Gastrocnemius medialis (tissue), 4 donors: ENCODE measurements at regions not wholly inside any gene's neighbourhood (a gene's known extent, or its start where the extent isn't known, plus 50 kb on each side); places are given as distances from the start of the nearest gene placed in this dataset.

Experiments
- ATAC-seq, 2 donors: fragments of 150-250 bp; one replicate each; pipeline ENCODE4 v1.9.1; 2016
- DNase-seq, 2 donors: peaks; one replicate each; pipeline ENCODE4 v3.0.0-alpha.2; 2019
- H3K27ac ChIP-seq, 4 donors: fragments of 200-600 bp; sonication (generic); 1 replicate in 1 of 4; 2 replicates in 3 of 4; pipeline ENCODE4 v1.5.1; 2016 to 2018; ENCODE audit warnings: mild to moderate bottlenecking in 2 of 4, moderate library complexity in 1 of 4
- H3K27me3 ChIP-seq, 3 donors: fragments of 200-600 bp; sonication (generic) in 2 of 3; 1 replicate in 1 of 3; 2 replicates in 2 of 3; pipeline versions ENCODE4 v1.5.1 to v1.6.0; 2016 to 2019; ENCODE audit warnings: mild to moderate bottlenecking in 1 of 3, moderate library complexity in 1 of 3
- H3K36me3 ChIP-seq, 2 donors: fragments of 200-600 bp; sonication (generic) in 1 of 2; one replicate each; pipeline ENCODE4 v1.5.1; 2017 to 2018
- H3K4me1 ChIP-seq, 2 donors: fragments of 200-600 bp; sonication (generic) in 1 of 2; one replicate each; pipeline ENCODE4 v1.5.1; 2016 to 2017; ENCODE audit warnings: mild to moderate bottlenecking in 2 of 2
- H3K4me3 ChIP-seq, 4 donors: fragments of 200-600 bp; sonication (generic) in 3 of 4; 1 replicate in 1 of 4; 2 replicates in 3 of 4; pipeline ENCODE4 v1.5.1; 2016 to 2019; ENCODE audit warnings: mild to moderate bottlenecking in 2 of 4
- H3K9me3 ChIP-seq, 3 donors: fragments of 200-600 bp; sonication (generic) in 2 of 3; 1 replicate in 1 of 3; 2 replicates in 2 of 3; pipeline ENCODE4 v1.5.1; 2016 to 2019
- POLR2A ChIP-seq, 2 donors: fragments of 450-650 bp; IDR thresholded peaks; one replicate each; pipeline ENCODE4 v1.6.1; 2017; ENCODE audit warnings: antibody characterized with exemption in 2 of 2, mild to moderate bottlenecking in 2 of 2, moderate library complexity in 2 of 2
- in situ Hi-C, 4 donors: fragments of 200-750 bp; cut with MboI; loops; one replicate each; pipeline versions ENCODE4 v1.15.0 to v1.8.0; 2017; ENCODE audit warnings: low sequenced_read_pairs in 4 of 4
- intact Hi-C: fragments of 100-400 bp; cut with DNase I; formaldehyde crosslinking; loops from one replicate; pipeline ENCODE4 v1.15.1; 2023; ENCODE audit warnings: low total_unique reads
- TF ChIP-seq, protein P1 (sequence below), 5 experiments: fragments of 450-650 bp in 3 of 5; fragments of 200-600 bp in 2 of 5; sonication (generic) in 2 of 5; IDR thresholded peaks in 4 of 5; conservative IDR thresholded peaks in 1 of 5; 1 replicate in 4 of 5; 2 replicates in 1 of 5; pipeline ENCODE4 v1.5.1; 2016 to 2019; ENCODE audit warnings: antibody characterized with exemption in 5 of 5, mild to moderate bottlenecking in 3 of 5, moderate library complexity in 3 of 5

- Histone ChIP-seq H3K36me3 (no peaks in the 10 kb centered on the region), H3K4me1 (no peaks in the 10 kb centered on the region), H3K27ac (no peak overlapping the region), H3K4me3 (no peak overlapping the region), H3K9me3 (no peaks in the 10 kb centered on the region), H3K27me3 (no peaks in the 10 kb centered on the region)
- no peak for ATAC-seq
- no peak for DNase-seq
- intact Hi-C loops, result no loop called here
- TF ChIP-seq, protein P1, sequence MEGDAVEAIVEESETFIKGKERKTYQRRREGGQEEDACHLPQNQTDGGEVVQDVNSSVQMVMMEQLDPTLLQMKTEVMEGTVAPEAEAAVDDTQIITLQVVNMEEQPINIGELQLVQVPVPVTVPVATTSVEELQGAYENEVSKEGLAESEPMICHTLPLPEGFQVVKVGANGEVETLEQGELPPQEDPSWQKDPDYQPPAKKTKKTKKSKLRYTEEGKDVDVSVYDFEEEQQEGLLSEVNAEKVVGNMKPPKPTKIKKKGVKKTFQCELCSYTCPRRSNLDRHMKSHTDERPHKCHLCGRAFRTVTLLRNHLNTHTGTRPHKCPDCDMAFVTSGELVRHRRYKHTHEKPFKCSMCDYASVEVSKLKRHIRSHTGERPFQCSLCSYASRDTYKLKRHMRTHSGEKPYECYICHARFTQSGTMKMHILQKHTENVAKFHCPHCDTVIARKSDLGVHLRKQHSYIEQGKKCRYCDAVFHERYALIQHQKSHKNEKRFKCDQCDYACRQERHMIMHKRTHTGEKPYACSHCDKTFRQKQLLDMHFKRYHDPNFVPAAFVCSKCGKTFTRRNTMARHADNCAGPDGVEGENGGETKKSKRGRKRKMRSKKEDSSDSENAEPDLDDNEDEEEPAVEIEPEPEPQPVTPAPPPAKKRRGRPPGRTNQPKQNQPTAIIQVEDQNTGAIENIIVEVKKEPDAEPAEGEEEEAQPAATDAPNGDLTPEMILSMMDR (IDR thresholded peaks at IDR 0.05 in 4 of 5, conservative IDR thresholded peaks at IDR 0.05 in 1 of 5), result no peak
- no peak for TF ChIP-seq POLR2A (IDR thresholded peaks at IDR 0.05)
- in situ Hi-C loops, result no loop called here
These were observed 53.9 kb upstream of the ECI2 start for GRCh38 chr6:4189249-4189648.

DNA sequence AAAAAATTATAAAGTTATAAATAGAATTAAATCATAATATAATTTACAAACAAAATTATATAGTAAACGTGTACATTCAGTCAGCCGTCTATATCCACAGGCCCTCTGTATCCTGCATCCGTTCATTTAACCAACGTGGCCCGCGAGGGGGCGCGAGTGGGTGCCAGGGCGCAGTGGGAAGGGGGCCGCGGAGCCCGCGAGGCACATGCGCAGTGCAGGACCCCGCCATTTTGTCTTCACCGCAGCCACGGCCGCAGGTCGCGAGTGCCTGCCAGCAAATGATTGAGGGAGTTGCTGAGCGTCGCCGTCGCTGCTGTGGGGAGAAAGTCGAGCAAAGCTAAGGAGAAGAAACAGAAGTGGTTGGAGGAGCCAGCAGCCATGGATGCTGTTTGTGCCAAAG is 53.4 kb upstream of the ECI2 start:
- ATAC-seq (no peak), DNase-seq (no peak)
- Histone ChIP-seq H3K27me3 (no peaks in the 10 kb centered on the region), H3K27ac (no peak overlapping the region), H3K4me1 (no peaks in the 10 kb centered on the region), H3K4me3 (no peak overlapping the region), H3K36me3 (no peaks in the 10 kb centered on the region), H3K9me3 (no peaks in the 10 kb centered on the region)
- intact Hi-C loops (no loop called here), in situ Hi-C loops (no loop called here)
- TF ChIP-seq POLR2A (IDR thresholded peaks at IDR 0.05), result no peak
- TF ChIP-seq, protein P1 (IDR thresholded peaks at IDR 0.05 in 4 of 5, conservative IDR thresholded peaks at IDR 0.05 in 1 of 5), result no peak

DNA sequence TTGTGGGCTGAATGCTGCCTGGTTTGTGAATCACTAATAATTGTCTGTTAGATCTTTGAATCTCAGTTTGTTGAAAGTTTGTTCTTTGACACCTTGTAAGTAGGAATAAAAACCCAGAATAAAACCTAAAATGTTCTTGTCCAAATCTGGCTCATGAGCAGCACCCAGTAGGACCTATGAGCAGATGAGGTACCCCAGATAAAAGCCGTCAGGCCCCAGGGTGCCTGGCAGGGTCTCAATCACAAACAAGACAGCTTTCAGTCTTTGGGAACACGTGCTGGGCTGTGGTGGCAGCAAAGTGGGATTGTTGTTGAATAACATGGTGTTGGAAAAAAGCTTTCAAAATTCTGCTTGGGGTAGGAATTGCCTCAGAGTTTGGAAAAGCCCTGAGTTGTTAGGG is 52.1 kb upstream of the ECI2 start:
- H3K9me3 ChIP-seq, result no peaks in the 10 kb centered on the region
- H3K4me3 ChIP-seq, result no peak overlapping the region
- TF ChIP-seq POLR2A (IDR thresholded peaks at IDR 0.05), result no peak
- TF ChIP-seq, protein P1 (IDR thresholded peaks at IDR 0.05 in 4 of 5, conservative IDR thresholded peaks at IDR 0.05 in 1 of 5), result no peak
- H3K4me1 ChIP-seq, result no peaks in the 10 kb centered on the region
- ATAC-seq, result no peak
- DNase-seq, result no peak
- no peak overlapping the region for H3K27ac ChIP-seq
- in situ Hi-C loops, result no loop called here
- H3K27me3 ChIP-seq, result no peaks in the 10 kb centered on the region
- intact Hi-C loops, result no loop called here
- H3K36me3 ChIP-seq, result no peaks in the 10 kb centered on the region

DNA sequence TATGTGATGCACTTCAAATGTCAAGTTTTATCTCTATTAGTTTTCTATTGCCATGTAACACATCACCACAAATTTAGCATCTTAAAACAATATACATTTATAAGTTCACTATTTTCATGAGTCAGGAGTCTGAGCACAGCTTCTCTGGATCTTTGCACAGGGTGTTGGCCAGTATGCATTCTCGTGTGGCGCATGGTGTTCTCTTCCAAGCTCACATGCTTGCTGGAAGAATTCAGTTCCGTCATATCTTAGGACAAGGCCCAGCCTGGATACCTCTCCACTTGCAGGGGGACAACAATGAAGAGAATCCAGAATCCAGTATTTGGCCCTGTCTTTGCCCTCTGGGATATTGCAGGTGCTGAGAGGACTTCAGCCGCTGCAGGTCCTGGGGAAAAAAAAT is 51.0 kb upstream of the ECI2 start:
- in situ Hi-C loops, result no loop called here
- intact Hi-C loops, result no loop called here
- ATAC-seq, result peak; percentile 56 to 83
- Histone ChIP-seq H3K4me3 (no peak overlapping the region), H3K9me3 (no peaks in the 10 kb centered on the region), H3K27me3 (no peaks in the 10 kb centered on the region), H3K4me1 (no peaks in the 10 kb centered on the region), H3K27ac (no peak overlapping the region), H3K36me3 (no peaks in the 10 kb centered on the region)
- DNase-seq, result peak in 1 of 2 donors; percentile 8
- no peak for TF ChIP-seq POLR2A (IDR thresholded peaks at IDR 0.05)
- TF ChIP-seq, protein P1 (IDR thresholded peaks at IDR 0.05 in 4 of 5, conservative IDR thresholded peaks at IDR 0.05 in 1 of 5), result no peak

GRCh38 chr6:4185846-4186245 is 50.5 kb upstream of the ECI2 start:
- no peak for ATAC-seq
- H3K36me3 ChIP-seq, result no peaks in the 10 kb centered on the region
- H3K27ac ChIP-seq, result no peak overlapping the region
- TF ChIP-seq POLR2A (IDR thresholded peaks at IDR 0.05), result no peak
- TF ChIP-seq, protein P1 (IDR thresholded peaks at IDR 0.05 in 4 of 5, conservative IDR thresholded peaks at IDR 0.05 in 1 of 5), result no peak
- DNase-seq, result no peak
- intact Hi-C loops (no loop called here), in situ Hi-C loops (no loop called here)
- no peaks in the 10 kb centered on the region for H3K27me3 ChIP-seq
- H3K9me3 ChIP-seq, result no peaks in the 10 kb centered on the region
- H3K4me3 ChIP-seq, result no peak overlapping the region
- H3K4me1 ChIP-seq, result no peaks in the 10 kb centered on the region
